IMR-90 (cell line): ENCODE measurements at regions not wholly inside any gene's neighbourhood (a gene's known extent, or its start where the extent isn't known, plus 50 kb on each side); places are given as distances from the start of the nearest gene placed in this dataset.

ENCODE experiments used
- ATAC-seq: fragments of 200-7000 bp; cut with Tn5 transposase; 2 replicates; pipeline ENCODE4 v1.9.1; 2020; ENCODE audit warnings: low read depth, mild to moderate bottlenecking, moderate library complexity
- BruUV-seq: library from RNA; stranded (reverse); fragments of 400-500 nt; replicated peaks from 2 replicates; lab custom pipeline; 2021; lab: Mats Ljungman, UMichigan
- CTCF ChIA-PET: fragments of 300-600 bp; formaldehyde crosslinking; extraction: SDS; loops from one replicate; lab custom pipeline; 2021; ENCODE audit warnings: antibody characterized with exemption; lab: Yijun Ruan, JAX
- POLR2A ChIA-PET: fragments of 300-600 bp; sonication (Branson Sonifier 250); formaldehyde crosslinking; loops from one replicate; lab custom pipeline; 2022; ENCODE audit warnings: antibody characterized with exemption; ENCODE audit not compliant: unreplicated experiment; lab: Charles Lee
- DNase-seq: peaks from one replicate; pipeline ENCODE4 v3.0.0; 2013
- H2AFZ ChIP-seq: replicated peaks from 2 replicates; pipeline ENCODE3; 2013; ENCODE audit warnings: low read length, mild to moderate bottlenecking; ENCODE audit not compliant: poor library complexity
- H2AK5ac ChIP-seq: 2 replicates; pipeline ENCODE4 v1.6.1; 2013; ENCODE audit warnings: low read depth, low read length, inconsistent platforms
- H2AK9ac ChIP-seq: replicated peaks from 2 replicates; pipeline ENCODE3; 2013; ENCODE audit warnings: mild to moderate bottlenecking, low read depth, low read length, moderate library complexity; ENCODE audit not compliant: poor library complexity
- H2BK120ac ChIP-seq: 2 replicates; pipeline ENCODE4 v1.6.1; 2013; ENCODE audit warnings: low read depth, low read length, inconsistent platforms
- H2BK15ac ChIP-seq: 3 replicates; pipeline ENCODE4 v1.6.1; 2013; ENCODE audit warnings: low read depth, low read length, inconsistent platforms
- H2BK20ac ChIP-seq: 2 replicates; pipeline ENCODE4 v1.6.1; 2013; ENCODE audit warnings: low read depth, mild to moderate bottlenecking, inconsistent platforms, low read length, moderate library complexity
- H2BK5ac ChIP-seq: 2 replicates; pipeline ENCODE4 v1.6.1; 2013; ENCODE audit warnings: mild to moderate bottlenecking, low read depth, low read length, inconsistent platforms; ENCODE audit not compliant: poor library complexity, severe bottlenecking
- H3K14ac ChIP-seq: replicated peaks from 2 replicates; pipeline ENCODE4 v1.6.1; 2013; ENCODE audit warnings: low read depth, low read length, inconsistent platforms
- H3K18ac ChIP-seq: 2 replicates; pipeline ENCODE4 v1.6.1; 2013; ENCODE audit warnings: low read depth, low read length, control low read depth
- H3K23ac ChIP-seq: 2 replicates; pipeline ENCODE4 v1.6.1; 2013; ENCODE audit warnings: low read depth, low read length, inconsistent platforms
- H3K27ac ChIP-seq: 2 replicates; pipeline ENCODE4 v1.5.1; 2013; ENCODE audit warnings: mild to moderate bottlenecking, control low read depth, low read length; ENCODE audit not compliant: insufficient read depth
- H3K27me3 ChIP-seq: 2 replicates; pipeline ENCODE4 v1.6.1; 2013; ENCODE audit warnings: low read length; ENCODE audit not compliant: control insufficient read depth, insufficient read depth
- H3K36me3 ChIP-seq: 2 replicates; pipeline ENCODE4 v1.6.1; 2013; ENCODE audit warnings: low read length, mixed read lengths; ENCODE audit not compliant: control insufficient read depth, insufficient read depth
- H3K4ac ChIP-seq: 2 replicates; pipeline ENCODE4 v1.6.1; 2013; ENCODE audit warnings: low read depth, low read length, inconsistent platforms
- H3K4me1 ChIP-seq: 2 replicates; pipeline ENCODE4 v1.6.1; 2013; ENCODE audit warnings: low read length, mixed read lengths; ENCODE audit not compliant: control insufficient read depth, insufficient read depth
- H3K4me2 ChIP-seq: 2 replicates; pipeline ENCODE4 v1.6.1; 2013; ENCODE audit warnings: low read depth, mild to moderate bottlenecking, control low read depth, low read length, moderate library complexity
- H3K4me3 ChIP-seq: 2 replicates; pipeline ENCODE4 v1.5.1; 2013; ENCODE audit warnings: low read depth, mild to moderate bottlenecking, control low read depth, low read length, moderate library complexity; ENCODE audit not compliant: insufficient read depth
- H3K56ac ChIP-seq: 2 replicates; pipeline ENCODE4 v1.6.1; 2013; ENCODE audit warnings: low read length, inconsistent platforms; ENCODE audit not compliant: insufficient read depth; ENCODE audit errors: extremely low read depth
- H3K79me1 ChIP-seq, 2 experiments: 2 replicates each; pipeline ENCODE4 v1.6.1; 2013; ENCODE audit warnings: low read length in 2 of 2, inconsistent platforms in 1 of 2, low read depth in 1 of 2
- H3K9ac ChIP-seq: 2 replicates; pipeline ENCODE4 v1.6.1; 2013; ENCODE audit warnings: low read depth, low read length, control low read depth
- H3K9me1 ChIP-seq: 2 replicates; pipeline ENCODE4 v1.6.1; 2013; ENCODE audit warnings: low read length, inconsistent platforms; ENCODE audit not compliant: insufficient read depth
- H3K9me3 ChIP-seq: 2 replicates; pipeline ENCODE4 v1.6.1; 2013; ENCODE audit warnings: low read length; ENCODE audit not compliant: control insufficient read depth, insufficient read depth
- H4K20me1 ChIP-seq: 2 replicates; pipeline ENCODE4 v1.6.1; 2013; ENCODE audit warnings: low read length, inconsistent platforms; ENCODE audit not compliant: insufficient read depth
- H4K5ac ChIP-seq: 2 replicates; pipeline ENCODE4 v1.6.1; 2013; ENCODE audit warnings: mild to moderate bottlenecking, low read depth, low read length, control low read depth
- H4K8ac ChIP-seq, 2 experiments: 2 replicates each; pipeline ENCODE4 v1.6.1; 2013; ENCODE audit warnings: low read depth in 2 of 2, low read length in 2 of 2, control low read depth in 1 of 2, inconsistent platforms in 1 of 2
- H4K91ac ChIP-seq: 2 replicates; pipeline ENCODE4 v1.6.1; 2013; ENCODE audit warnings: low read depth, low read length, inconsistent platforms; ENCODE audit not compliant: insufficient read depth
- BHLHE40 ChIP-seq: fragments of 150-350 bp; IDR thresholded peaks from 2 replicates; pipeline ENCODE4 v1.6.1; 2016; ENCODE audit warnings: mild to moderate bottlenecking, low read depth, low read length
- CEBPB ChIP-seq: IDR thresholded peaks from 2 replicates; pipeline ENCODE4 v1.6.1; 2012; ENCODE audit warnings: low read depth, low read length, improper control_type of control experiment
- CHD1 ChIP-seq: IDR thresholded peaks from 2 replicates; pipeline ENCODE4 v1.6.1; 2012; ENCODE audit warnings: low read depth, low read length, improper control_type of control experiment
- CTCF ChIP-seq: conservative IDR thresholded peaks from 2 replicates; pipeline ENCODE4 v1.5.1; 2012; ENCODE audit warnings: mild to moderate bottlenecking, low read depth, low read length, improper control_type of control experiment
- FOS ChIP-seq: fragments of 150-350 bp; IDR thresholded peaks from 2 replicates; pipeline ENCODE4 v1.6.1; 2016; ENCODE audit warnings: low read depth, low read length
- MXI1 ChIP-seq: IDR thresholded peaks from 2 replicates; pipeline ENCODE4 v1.6.1; 2012; ENCODE audit warnings: low read depth, mild to moderate bottlenecking, low read length, moderate library complexity, borderline replicate concordance
- RCOR1 ChIP-seq: IDR thresholded peaks from 2 replicates; pipeline ENCODE4 v1.6.1; 2012; ENCODE audit warnings: mild to moderate bottlenecking, low read length, improper control_type of control experiment; ENCODE audit not compliant: insufficient replicate concordance
- RFX5 ChIP-seq: IDR thresholded peaks from 2 replicates; pipeline ENCODE4 v1.8.0; 2012; ENCODE audit warnings: low read depth, mild to moderate bottlenecking, low read length, moderate library complexity
- WGBS, 2 experiments: methylation state at CpG; one replicate each; pipeline versions ENCODE4 v1.1.5 to v1.1.7; 2013; ENCODE audit warnings: missing lambda C conversion rate in 2 of 2; ENCODE audit not compliant: insufficient read length in 1 of 2; ENCODE audit errors: extremely low coverage in 2 of 2; 5-methylcytosine and 5-hydroxymethylcytosine counted together
- dilution Hi-C: fragments of 300-500 bp; cut with HindIII; formaldehyde crosslinking; loops from one replicate; pipeline ENCODE4 v1.14.3; 2018; ENCODE audit warnings: low sequenced_read_pairs; ENCODE audit not compliant: unreplicated experiment
- in situ Hi-C: fragments of 300-500 bp; cut with MboI; formaldehyde crosslinking; loops from 3 replicates; pipeline ENCODE4 v1.14.3; 2019; ENCODE audit warnings: low sequenced_read_pairs, inconsistent platforms, mixed read lengths
- intact Hi-C: fragments of 100-400 bp; cut with micrococcal nuclease; formaldehyde crosslinking; loops from 2 replicates; pipeline ENCODE4 v1.10.0; 2022
- TF ChIP-seq, protein P1 (sequence below): fragments of 150-350 bp; IDR thresholded peaks from 2 replicates; pipeline ENCODE4 v1.6.1; 2016; ENCODE audit warnings: low read depth, mild to moderate bottlenecking, low read length, moderate library complexity, borderline replicate concordance

DNA sequence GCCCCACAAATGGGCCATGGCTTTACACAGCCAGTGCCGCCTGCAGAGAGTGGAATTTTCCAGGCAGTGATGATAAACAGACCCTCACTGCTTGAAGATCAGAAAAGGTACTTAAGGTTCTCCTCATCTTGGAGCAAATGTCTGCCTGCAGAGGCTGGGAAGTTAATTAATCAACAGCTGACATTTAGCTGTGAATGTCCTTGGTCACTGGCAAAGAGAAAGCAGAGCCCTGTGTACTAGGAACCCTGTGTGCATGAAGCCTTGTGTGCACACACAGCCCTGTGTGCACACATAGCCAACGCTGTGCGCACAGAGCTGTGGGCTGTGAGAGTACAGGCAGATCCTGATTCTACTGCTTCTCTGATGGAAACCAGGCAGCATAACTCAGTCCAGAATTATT is 291.6 kb upstream of the MKI67 start:
- Histone ChIP-seq H2BK5ac (no peak overlapping the region), H4K20me1 (no peaks in the 10 kb centered on the region), H4K8ac (no peak overlapping the region), H2AFZ (no peak overlapping the region), H4K5ac (no peak overlapping the region), H3K27me3 (no peaks in the 10 kb centered on the region), H3K56ac (no peak overlapping the region), H4K91ac (no peak overlapping the region), H3K4ac (no peak overlapping the region), H3K9ac (no peak overlapping the region), H3K9me1 (no peaks in the 10 kb centered on the region), H3K4me3 (no peak overlapping the region), H2AK5ac (no peak overlapping the region), H2BK15ac (no peak overlapping the region), H3K27ac (no peak overlapping the region), H2BK20ac (no peak overlapping the region), H3K23ac (no peak overlapping the region), H3K36me3 (no peaks in the 10 kb centered on the region), H3K14ac (no peak overlapping the region), H2BK120ac (no peak overlapping the region), H3K4me2 (no peak overlapping the region), H3K9me3 (peaks cover 24% of the 10 kb centered on the region), H3K4me1 (no peaks in the 10 kb centered on the region), H2AK9ac (no peak overlapping the region), H3K79me1 (no peaks in the 10 kb centered on the region), H3K18ac (no peak overlapping the region)
- ChIA-PET CTCF (no interaction called here), POLR2A (no interaction called here)
- 70% methylated on average over 3 of the region's 3 CpGs; no CpG with 5 or more reads in 1 of the 2 experiments for WGBS, 2 experiments
- TF ChIP-seq CHD1: no peak
- TF ChIP-seq CEBPB: no peak
- TF ChIP-seq FOS: no peak
- TF ChIP-seq RCOR1: no peak
- no peak for TF ChIP-seq MXI1
- no peak for TF ChIP-seq CTCF
- TF ChIP-seq BHLHE40: no peak
- TF ChIP-seq, protein P1, sequence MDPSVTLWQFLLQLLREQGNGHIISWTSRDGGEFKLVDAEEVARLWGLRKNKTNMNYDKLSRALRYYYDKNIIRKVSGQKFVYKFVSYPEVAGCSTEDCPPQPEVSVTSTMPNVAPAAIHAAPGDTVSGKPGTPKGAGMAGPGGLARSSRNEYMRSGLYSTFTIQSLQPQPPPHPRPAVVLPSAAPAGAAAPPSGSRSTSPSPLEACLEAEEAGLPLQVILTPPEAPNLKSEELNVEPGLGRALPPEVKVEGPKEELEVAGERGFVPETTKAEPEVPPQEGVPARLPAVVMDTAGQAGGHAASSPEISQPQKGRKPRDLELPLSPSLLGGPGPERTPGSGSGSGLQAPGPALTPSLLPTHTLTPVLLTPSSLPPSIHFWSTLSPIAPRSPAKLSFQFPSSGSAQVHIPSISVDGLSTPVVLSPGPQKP: no peak
- TF ChIP-seq RFX5: no peak
- in situ Hi-C loops (no loop called here), dilution Hi-C loops (no loop called here), intact Hi-C loops (no loop called here)
- BruUV-seq: no TSS peak
- no peak for ATAC-seq
- DNase-seq: no peak
